Gastroesophageal sphincter (tissue), 3 donors: ENCODE measurements at regions not wholly inside any gene's neighbourhood (a gene's known extent, or its start where the extent isn't known, plus 50 kb on each side); places are given as distances from the start of the nearest gene placed in this dataset.

ENCODE experiments used
- CTCF ChIP-seq, 4 experiments: fragments of 200-600 bp in 2 of 4; fragments of 450-650 bp in 2 of 4; sonication (generic) in 1 of 4; IDR thresholded peaks; one replicate each; pipeline ENCODE4 v1.5.1; 2017 to 2019; ENCODE audit warnings: antibody characterized with exemption in 4 of 4, mild to moderate bottlenecking in 2 of 4, moderate library complexity in 2 of 4
- EP300 ChIP-seq: sonication (generic); formaldehyde crosslinking; IDR thresholded peaks from one replicate; pipeline ENCODE4 v1.6.1; 2017; ENCODE audit warnings: antibody characterized with exemption, mild to moderate bottlenecking
- POLR2A ChIP-seq, 2 donors: fragments of 450-650 bp; IDR thresholded peaks; one replicate each; pipeline ENCODE4 v1.6.1; 2017; ENCODE audit warnings: antibody characterized with exemption in 2 of 2, mild to moderate bottlenecking in 2 of 2, moderate library complexity in 1 of 2
- POLR2AphosphoS5 ChIP-seq: sonication (generic); formaldehyde crosslinking; IDR thresholded peaks from one replicate; pipeline ENCODE4 v1.6.1; 2017; ENCODE audit warnings: antibody characterized with exemption

DNA sequence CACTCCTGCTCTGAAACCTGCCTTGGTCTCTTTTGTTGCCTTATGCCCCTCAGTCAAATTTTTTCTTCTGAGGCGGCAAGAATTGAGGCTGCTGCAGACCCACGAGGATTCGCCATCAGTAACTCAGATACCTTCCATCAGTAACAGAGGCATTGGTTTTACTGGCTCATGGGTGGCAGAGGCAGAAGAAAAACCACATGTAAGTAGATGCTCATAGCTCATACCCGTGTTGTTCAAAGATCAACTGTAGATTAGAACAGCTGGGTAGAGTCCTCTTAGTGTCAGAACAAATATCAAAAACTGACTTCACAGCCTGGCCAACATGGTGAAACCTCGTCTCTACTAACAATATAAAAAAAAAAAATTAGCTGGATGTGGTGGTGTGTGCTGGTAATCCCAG lies 598.0 kb upstream of the SOX11 start:
- no peak for TF ChIP-seq CTCF (IDR thresholded peaks at IDR 0.05)
- TF ChIP-seq POLR2A (IDR thresholded peaks at IDR 0.05) = no peak
- no peak for TF ChIP-seq EP300
- no peak for TF ChIP-seq POLR2AphosphoS5
